ENCODE measurements at regions not wholly inside any gene's neighbourhood (a gene's known extent, or its start where the extent isn't known, plus 50 kb on each side); places are given as distances from the start of the nearest gene placed in this dataset.

DNA sequence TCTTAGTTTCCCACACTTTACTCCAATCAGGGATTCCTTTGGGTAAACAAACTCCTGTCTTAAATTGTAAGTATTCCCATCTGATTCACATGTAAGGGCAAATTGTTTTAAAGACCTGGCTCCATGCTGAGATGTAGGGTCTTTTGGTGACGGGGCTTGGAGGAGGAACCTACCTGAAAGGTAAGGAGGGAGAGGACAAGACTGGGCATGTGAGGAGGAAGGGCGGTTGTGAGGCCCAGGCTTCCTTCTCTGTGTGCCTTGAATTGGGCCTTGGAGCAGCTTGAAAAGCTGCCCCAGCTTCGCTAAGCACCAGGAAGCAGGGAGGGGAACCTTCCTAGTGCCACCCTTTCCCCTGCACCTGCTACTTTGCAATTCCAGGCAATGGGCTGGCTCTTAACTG, 86.8 kb downstream of the C9orf152 start:
- Histone ChIP-seq H3K4me1 (no peaks in the 10 kb centered on the region), H3K4me3 (no peak overlapping the region), H3K27ac (no peak overlapping the region), H3K27me3 (no peaks in the 10 kb centered on the region), H3K9me3 (no peaks in the 10 kb centered on the region), H3K36me3 (no peaks in the 10 kb centered on the region)
- TF ChIP-seq POLR2A (IDR thresholded peaks at IDR 0.05) (no peak), POLR2AphosphoS5 (IDR thresholded peaks at IDR 0.05) (no peak)
- TF ChIP-seq, protein P1, sequence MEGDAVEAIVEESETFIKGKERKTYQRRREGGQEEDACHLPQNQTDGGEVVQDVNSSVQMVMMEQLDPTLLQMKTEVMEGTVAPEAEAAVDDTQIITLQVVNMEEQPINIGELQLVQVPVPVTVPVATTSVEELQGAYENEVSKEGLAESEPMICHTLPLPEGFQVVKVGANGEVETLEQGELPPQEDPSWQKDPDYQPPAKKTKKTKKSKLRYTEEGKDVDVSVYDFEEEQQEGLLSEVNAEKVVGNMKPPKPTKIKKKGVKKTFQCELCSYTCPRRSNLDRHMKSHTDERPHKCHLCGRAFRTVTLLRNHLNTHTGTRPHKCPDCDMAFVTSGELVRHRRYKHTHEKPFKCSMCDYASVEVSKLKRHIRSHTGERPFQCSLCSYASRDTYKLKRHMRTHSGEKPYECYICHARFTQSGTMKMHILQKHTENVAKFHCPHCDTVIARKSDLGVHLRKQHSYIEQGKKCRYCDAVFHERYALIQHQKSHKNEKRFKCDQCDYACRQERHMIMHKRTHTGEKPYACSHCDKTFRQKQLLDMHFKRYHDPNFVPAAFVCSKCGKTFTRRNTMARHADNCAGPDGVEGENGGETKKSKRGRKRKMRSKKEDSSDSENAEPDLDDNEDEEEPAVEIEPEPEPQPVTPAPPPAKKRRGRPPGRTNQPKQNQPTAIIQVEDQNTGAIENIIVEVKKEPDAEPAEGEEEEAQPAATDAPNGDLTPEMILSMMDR (IDR thresholded peaks at IDR 0.05) = no peak
- no peak for DNase-seq (ENCODE audit: low spot score in 2 of 2)
- intact Hi-C loops (cut with DNase I; ENCODE audit: low total_unique reads) = no loop called here

DNA sequence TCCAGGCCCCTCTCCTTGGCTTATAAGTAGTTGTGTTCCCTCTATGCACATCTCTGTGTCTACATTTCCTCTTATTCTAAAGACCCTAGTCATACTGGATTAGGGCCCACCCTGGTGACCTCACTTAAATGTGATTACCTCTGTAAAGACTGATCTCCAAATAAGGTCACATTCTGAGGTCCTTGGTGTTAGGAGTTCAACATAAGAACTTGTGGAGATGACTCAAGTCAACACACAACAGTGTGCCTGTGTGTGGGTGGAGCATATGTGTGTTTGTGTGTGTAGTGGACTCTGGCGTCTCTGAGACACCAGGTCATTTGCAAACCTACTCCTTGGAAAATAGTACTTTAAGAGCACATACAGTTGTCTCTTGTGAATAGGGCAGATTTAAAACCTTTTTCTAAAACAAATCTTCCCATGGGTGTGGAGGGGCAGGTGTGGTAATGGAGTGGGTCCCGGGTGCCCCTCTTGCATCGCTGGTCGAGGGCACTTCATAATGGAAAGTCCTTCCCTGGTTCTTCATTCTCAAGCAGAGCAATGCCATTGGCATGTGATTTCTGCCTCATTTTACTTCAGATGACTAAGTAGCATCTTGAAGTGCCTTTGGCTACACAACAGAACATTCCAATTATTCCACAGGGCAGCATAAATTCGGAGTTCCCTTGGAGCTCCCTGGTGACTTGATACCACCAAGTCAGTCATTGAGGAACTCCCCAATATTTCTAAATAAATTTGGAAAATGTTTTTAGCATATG, 84.4 kb downstream of the C9orf152 start:
- intact Hi-C loops (cut with DNase I; ENCODE audit: low total_unique reads) = no loop called here

DNA sequence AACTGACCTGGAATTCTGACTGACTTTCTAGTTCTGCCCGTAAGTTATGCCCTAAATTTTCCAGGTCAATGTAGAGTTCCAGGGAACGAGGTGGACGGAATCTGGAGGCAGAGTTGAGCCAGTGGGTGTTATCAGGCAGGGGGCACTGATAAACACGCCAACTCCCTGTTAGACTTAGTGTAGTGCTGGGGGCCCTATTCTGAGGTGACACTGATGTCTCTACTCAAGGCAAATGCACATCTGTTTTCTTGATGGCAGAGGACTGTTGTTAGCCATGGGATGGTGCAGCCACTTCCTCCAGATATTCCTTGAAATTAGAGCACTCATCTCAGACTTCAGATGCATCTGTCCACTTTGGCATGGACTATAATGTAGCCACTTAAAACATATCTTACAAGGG, 83.5 kb downstream of the C9orf152 start:
- Histone ChIP-seq H3K36me3 (no peaks in the 10 kb centered on the region), H3K9me3 (no peaks in the 10 kb centered on the region), H3K27me3 (no peaks in the 10 kb centered on the region), H3K4me1 (no peaks in the 10 kb centered on the region), H3K4me3 (no peak overlapping the region), H3K27ac (peak overlapping the region; percentile 69 to 82)
- DNase-seq (ENCODE audit: low spot score in 2 of 2) = no peak
- TF ChIP-seq POLR2AphosphoS5 (IDR thresholded peaks at IDR 0.05) = no peak
- no peak for TF ChIP-seq POLR2A (IDR thresholded peaks at IDR 0.05)
- TF ChIP-seq, protein P1 (IDR thresholded peaks at IDR 0.05) = no peak
- intact Hi-C loops (cut with DNase I; ENCODE audit: low total_unique reads) = no loop called here

More for the DNA sequence above, 84.4 kb downstream of the C9orf152 start:
- Histone ChIP-seq H3K27me3 (no peaks in the 10 kb centered on the region), H3K27ac (peak overlapping the region in 1 of 2 donors; percentile 29), H3K4me1 (no peaks in the 10 kb centered on the region), H3K4me3 (no peak overlapping the region), H3K9me3 (no peaks in the 10 kb centered on the region), H3K36me3 (no peaks in the 10 kb centered on the region)
- TF ChIP-seq POLR2A (IDR thresholded peaks at IDR 0.05) = no peak
- TF ChIP-seq, protein P1 (IDR thresholded peaks at IDR 0.05) = no peak
- TF ChIP-seq POLR2AphosphoS5 (IDR thresholded peaks at IDR 0.05) = no peak
- DNase-seq (ENCODE audit: low spot score in 2 of 2) = no peak

DNA sequence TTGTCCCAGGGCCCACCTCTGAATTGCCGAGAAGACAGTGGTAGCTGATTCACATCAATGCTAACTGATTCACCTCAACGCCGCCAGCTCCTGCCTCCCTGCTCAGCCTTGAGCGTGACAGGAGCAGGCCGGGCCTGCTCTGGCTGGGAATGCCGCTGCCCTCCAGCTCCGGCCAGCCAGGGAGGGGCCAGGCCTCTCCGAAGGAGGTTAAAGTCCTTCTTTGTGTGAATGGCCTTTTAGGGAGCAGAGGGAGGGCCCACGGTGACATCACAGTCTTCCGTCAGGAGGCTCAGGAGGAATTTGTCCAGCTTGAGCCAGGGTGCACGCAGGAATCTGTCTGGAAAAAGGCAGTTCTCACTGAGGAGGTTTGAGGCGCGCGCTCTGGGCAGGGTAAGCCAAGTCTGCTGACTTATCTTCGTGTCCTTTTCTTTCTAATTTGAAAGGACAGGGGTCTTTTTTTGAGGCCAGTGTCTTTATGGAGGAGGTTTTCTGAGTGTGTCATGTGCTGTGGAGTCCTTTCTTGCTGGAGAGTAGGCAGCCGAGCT, 82.7 kb downstream of the C9orf152 start:
- H3K27me3 ChIP-seq = no peaks in the 10 kb centered on the region
- no peaks in the 10 kb centered on the region for H3K9me3 ChIP-seq
- no peaks in the 10 kb centered on the region for H3K4me1 ChIP-seq
- intact Hi-C loops (cut with DNase I; ENCODE audit: low total_unique reads) = no loop called here
- H3K36me3 ChIP-seq = no peaks in the 10 kb centered on the region
- TF ChIP-seq, protein P1 (IDR thresholded peaks at IDR 0.05) = no peak
- TF ChIP-seq POLR2A (IDR thresholded peaks at IDR 0.05) (peak; percentile 12), POLR2AphosphoS5 (IDR thresholded peaks at IDR 0.05) (peak; percentile 32 to 71 (median 64))
- H3K4me3 ChIP-seq = peak overlapping the region in 2 of 3 donors; percentile 24 to 26
- peak overlapping the region; percentile 82 to 89 for H3K27ac ChIP-seq
- DNase-seq (ENCODE audit: low spot score in 2 of 2) = peak; percentile 52 to 90

DNA sequence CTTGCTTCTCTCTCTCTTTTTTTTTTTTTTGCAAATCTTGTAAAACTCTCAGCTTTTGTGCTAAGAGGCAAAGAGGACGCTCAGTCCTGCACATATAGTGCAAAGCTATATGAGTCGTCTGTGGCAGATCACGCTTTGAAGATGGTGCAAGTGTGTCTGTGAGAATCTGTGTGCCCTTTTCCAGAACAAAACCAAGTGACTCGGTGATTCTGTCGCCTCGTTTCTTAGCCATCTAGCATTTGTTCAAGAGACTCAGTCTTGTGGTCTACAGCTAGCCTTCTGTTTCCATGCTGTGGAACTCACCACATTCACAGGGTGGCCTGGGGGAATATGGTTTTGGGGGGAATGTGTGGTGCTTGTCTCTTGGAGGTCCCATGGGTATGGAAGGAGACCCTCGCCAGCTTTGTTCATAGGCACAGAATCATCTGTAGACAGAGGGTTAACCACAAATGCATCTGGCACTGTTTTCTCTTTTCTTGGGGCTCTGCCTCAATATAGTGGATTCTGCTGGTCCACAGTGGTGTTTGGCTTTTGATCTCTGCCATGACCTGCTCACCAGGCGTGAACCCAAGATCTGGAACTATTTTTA, 82.1 kb downstream of the C9orf152 start:
- no peaks in the 10 kb centered on the region for H3K36me3 ChIP-seq
- intact Hi-C loops (cut with DNase I; ENCODE audit: low total_unique reads) = no loop called here
- H3K27ac ChIP-seq = peak overlapping the region; percentile 82 to 89
- no peak for DNase-seq (ENCODE audit: low spot score in 2 of 2)
- H3K27me3 ChIP-seq = no peaks in the 10 kb centered on the region
- H3K4me3 ChIP-seq = peak overlapping the region in 2 of 3 donors; percentile 24 to 26
- TF ChIP-seq POLR2AphosphoS5 (IDR thresholded peaks at IDR 0.05) = no peak
- no peak for TF ChIP-seq POLR2A (IDR thresholded peaks at IDR 0.05)
- TF ChIP-seq, protein P1 (IDR thresholded peaks at IDR 0.05) = no peak
- H3K4me1 ChIP-seq = no peaks in the 10 kb centered on the region
- H3K9me3 ChIP-seq = no peaks in the 10 kb centered on the region
